K562 (cell line): ENCODE measurements at regions not wholly inside any gene's neighbourhood (a gene's known extent, or its start where the extent isn't known, plus 50 kb on each side); places are given as distances from the start of the nearest gene placed in this dataset.

Experiments used
- ATAC-seq: fragments of 200-7000 bp; cut with Tn5 transposase; 3 replicates; pipeline ENCODE4 v1.9.1; 2020; ENCODE audit warnings: moderate library complexity
- BruUV-seq: library from RNA; stranded (reverse); fragments of 400-500 nt; replicated peaks from 2 replicates; lab custom pipeline; 2021; lab: Mats Ljungman, UMichigan
- CTCF ChIA-PET: fragments of 300-600 bp; formaldehyde crosslinking; extraction: SDS; loops from one replicate; lab custom pipeline; 2021; ENCODE audit warnings: low intra/inter-chr PET ratio; lab: Yijun Ruan, JAX
- POLR2A ChIA-PET: fragments of 300-600, 350-650 bp; sonication (Branson Sonifier 250); formaldehyde crosslinking; extraction: SDS; loops from one replicate; lab custom pipeline; 2021; ENCODE audit warnings: antibody characterized with exemption, inconsistent platforms; lab: Yijun Ruan, JAX
- DNase-seq, 4 experiments: peaks; one replicate each; pipeline versions ENCODE4 v3.0.0 to v3.0.0-alpha.2; 2011 to 2018; ENCODE audit warnings: low spot score in 3 of 4, mixed read lengths in 3 of 4; ENCODE audit errors: extremely low read depth in 1 of 4
- FAIRE-seq: peaks from 2 replicates; lab custom pipeline; 2011; peaks lifted over from hg19 to GRCh38; lab: Jason Lieb, UNC
- H2AFZ ChIP-seq: 2 replicates; pipeline ENCODE4 v1.6.0; 2011; ENCODE audit warnings: low read depth, low read length, control low read depth, inconsistent platforms
- H3K27ac ChIP-seq: fragments of 200-600 bp; 3 replicates; pipeline ENCODE4 v1.8.0; 2011; ENCODE audit warnings: low read depth, mild to moderate bottlenecking, control low read depth, inconsistent platforms, low read length, moderate library complexity, mixed read lengths; ENCODE audit errors: extremely low read depth
- H3K27me3 ChIP-seq, 2 experiments: fragments of 300-600 bp in 1 of 2; 2 replicates in 1 of 2; 3 replicates in 1 of 2; pipeline versions ENCODE4 v1.6.0 to v1.8.0; 2011; ENCODE audit warnings: inconsistent platforms in 2 of 2, low read length in 2 of 2, mild to moderate bottlenecking in 1 of 2, mixed read lengths in 1 of 2, moderate library complexity in 1 of 2; ENCODE audit not compliant: control insufficient read depth in 2 of 2, insufficient read depth in 2 of 2
- H3K36me3 ChIP-seq: fragments of 300-600 bp; 3 replicates; pipeline ENCODE4 v1.8.0; 2011; ENCODE audit warnings: mild to moderate bottlenecking, low read length, inconsistent platforms; ENCODE audit not compliant: control insufficient read depth, insufficient read depth
- H3K4me1 ChIP-seq, 2 experiments: fragments of 200-600 bp in 1 of 2; replicated peaks in 1 of 2; 2 replicates in 1 of 2; 3 replicates in 1 of 2; pipeline versions ENCODE4 v1.5.1 to v1.8.0; 2011; ENCODE audit warnings: inconsistent platforms in 2 of 2, low read length in 2 of 2, mild to moderate bottlenecking in 1 of 2, mixed read lengths in 1 of 2, moderate library complexity in 1 of 2; ENCODE audit not compliant: control insufficient read depth in 2 of 2, insufficient read depth in 2 of 2
- H3K4me2 ChIP-seq: 2 replicates; pipeline ENCODE4 v1.6.1; 2011; ENCODE audit warnings: low read length, control low read depth, inconsistent platforms, mixed read lengths; ENCODE audit not compliant: insufficient read depth
- H3K4me3 ChIP-seq: fragments of 200-600 bp; sonication (generic), shearing (Covaris generic); 2 replicates; pipeline ENCODE4 v1.5.1; 2016; ENCODE audit warnings: control low read depth, inconsistent platforms
- H3K79me2 ChIP-seq: fragments of 200-600 bp; 3 replicates; pipeline ENCODE4 v1.8.0; 2011; ENCODE audit warnings: low read length, inconsistent platforms; ENCODE audit not compliant: control insufficient read depth, insufficient read depth
- H3K9ac ChIP-seq, 2 experiments: 2 replicates each; pipeline versions ENCODE4 v1.6.0 to v1.6.1; 2011; ENCODE audit warnings: low read depth in 2 of 2, low read length in 2 of 2, control low read depth in 1 of 2, inconsistent platforms in 1 of 2, mild to moderate bottlenecking in 1 of 2, mixed read lengths in 1 of 2; ENCODE audit not compliant: insufficient read depth in 1 of 2
- H3K9me1 ChIP-seq: one replicate; pipeline ENCODE4 v1.6.0; 2011; ENCODE audit warnings: inconsistent platforms, mild to moderate bottlenecking, low read length, moderate library complexity; ENCODE audit not compliant: control insufficient read depth, insufficient read depth
- H3K9me3 ChIP-seq: replicated peaks from 2 replicates; pipeline ENCODE4 v1.5.1; 2011; ENCODE audit warnings: low read depth, low read length, inconsistent platforms; ENCODE audit not compliant: control insufficient read depth, insufficient read depth
- H4K20me1 ChIP-seq: replicated peaks from 2 replicates; pipeline ENCODE4 v1.6.1; 2011; ENCODE audit warnings: low read length, inconsistent platforms, mixed read lengths; ENCODE audit not compliant: control insufficient read depth, insufficient read depth
- ETS2 ChIP-seq: IDR thresholded peaks from 2 replicates; pipeline ENCODE4 v1.6.1; 2016; ENCODE audit warnings: borderline replicate concordance, missing genetic modification characterization, mild to moderate bottlenecking, moderate library complexity, missing compliant biosample characterization; ENCODE audit not compliant: poor library complexity, severe bottlenecking
- MCM5 ChIP-seq: fragments of 450-650 bp; IDR thresholded peaks from 2 replicates; pipeline ENCODE4 v1.6.1; 2016; ENCODE audit warnings: low read depth
- NFRKB ChIP-seq: fragments of 450-650 bp; IDR thresholded peaks from 2 replicates; pipeline ENCODE4 v1.6.1; 2016; ENCODE audit warnings: low read depth
- PHF8 ChIP-seq: fragments of 200-600 bp; sonication (generic); IDR thresholded peaks from 2 replicates; pipeline ENCODE4 v1.6.1; 2012; ENCODE audit warnings: mixed run types, mild to moderate bottlenecking, inconsistent platforms, low read length, moderate library complexity, borderline replicate concordance
- PYGO2 ChIP-seq: fragments of 450-650 bp; IDR thresholded peaks from 2 replicates; pipeline ENCODE4 v1.6.1; 2016; ENCODE audit warnings: mild to moderate bottlenecking, missing genetic modification characterization, moderate library complexity, missing compliant biosample characterization
- ZNF134 ChIP-seq: fragments of 250-450 bp; sonication (Bioruptor Pico); conservative IDR thresholded peaks from 2 replicates; pipeline ENCODE4 v1.4.0; 2020
- WGBS: fragments of 100-300 bp; shearing (Covaris generic); methylation state at CpG from one replicate; pipeline ENCODE4 v1.1.6; 2016; ENCODE audit warnings: low coverage, mixed read lengths; ENCODE audit not compliant: insufficient coverage; ENCODE audit errors: missing lambda C conversion rate; 5-methylcytosine and 5-hydroxymethylcytosine counted together
- in situ Hi-C: fragments of 300-500 bp; cut with MboI; formaldehyde crosslinking; loops from 4 replicates; pipeline ENCODE4 v1.15.0; 2018; ENCODE audit warnings: inconsistent platforms, mixed read lengths
- intact Hi-C: fragments of 100-400 bp; cut with micrococcal nuclease; formaldehyde crosslinking; loops from 2 replicates; pipeline ENCODE4 v1.14.2; 2022
- TF ChIP-seq, protein P1 (sequence below): fragments of 450-650 bp; formaldehyde crosslinking; IDR thresholded peaks from 2 replicates; pipeline ENCODE4 v1.4.0; 2022; ENCODE audit warnings: missing genetic modification characterization
- TF ChIP-seq, protein P2 (sequence below): sonication (generic); formaldehyde crosslinking; IDR thresholded peaks from 2 replicates; pipeline ENCODE4 v1.8.0; 2022; ENCODE audit warnings: missing genetic modification reagents, mild to moderate bottlenecking, borderline replicate concordance
- TF ChIP-seq, protein P3 (sequence below): fragments of 250-450 bp; sonication (Bioruptor Pico); IDR thresholded peaks from 2 replicates; pipeline ENCODE4 v1.5.1; 2021; ENCODE audit warnings: mild to moderate bottlenecking
- TF ChIP-seq, protein P4 (sequence below), 2 experiments: IDR thresholded peaks in 1 of 2; conservative IDR thresholded peaks in 1 of 2; 2 replicates each; pipeline ENCODE4 v1.6.1; 2016; ENCODE audit warnings: low read depth in 2 of 2, mild to moderate bottlenecking in 1 of 2, missing compliant biosample characterization in 1 of 2, missing genetic modification characterization in 1 of 2, moderate library complexity in 1 of 2
- TF ChIP-seq, protein P5 (sequence below): sonication (generic); formaldehyde crosslinking; IDR thresholded peaks from 2 replicates; pipeline ENCODE4 v1.8.0; 2022; ENCODE audit warnings: missing genetic modification reagents, mild to moderate bottlenecking, borderline replicate concordance

DNA sequence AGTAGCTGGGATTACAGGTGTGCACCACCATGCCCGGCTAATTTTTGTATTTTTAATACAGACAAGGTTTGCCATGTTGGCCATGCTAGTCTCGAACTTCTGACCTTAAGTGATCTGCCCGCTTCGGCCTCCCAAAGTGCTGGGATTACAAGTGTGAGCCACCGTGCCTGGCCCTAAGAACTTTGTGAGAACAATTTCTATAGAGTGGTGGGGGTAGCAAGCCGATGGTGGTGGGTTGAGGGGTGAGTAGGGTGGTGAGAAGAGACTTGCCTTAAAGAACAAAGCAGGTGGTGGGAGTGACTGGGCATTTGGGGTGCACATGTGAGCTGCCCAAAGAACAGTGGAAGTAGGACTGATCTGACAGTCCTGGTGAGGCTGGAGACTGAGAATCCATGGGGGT lies 76.0 kb upstream of the ASB18 start:
- FAIRE-seq (no peak), ATAC-seq (no peak), DNase-seq (no peak)
- CTCF ChIA-PET = no interaction called here
- Histone ChIP-seq H2AFZ (no peak overlapping the region), H3K36me3 (no peaks in the 10 kb centered on the region), H3K27ac (no peak overlapping the region), H3K9me1 (no peaks in the 10 kb centered on the region), H3K9me3 (no peaks in the 10 kb centered on the region), H3K4me2 (no peak overlapping the region), H4K20me1 (no peaks in the 10 kb centered on the region), H3K79me2 (no peaks in the 10 kb centered on the region), H3K4me3 (no peak overlapping the region), H3K9ac (no peak overlapping the region), H3K27me3 (peaks cover 0 to 33% of the 10 kb centered on the region in 2 experiments; a peak in 3 of 5 replicates)
- in situ Hi-C loops = loop anchor here (10.0 kb wide), 1 partner anchor 715 kb away; no protein-coding TSS in a partner anchor
- POLR2A ChIA-PET = no interaction called here
- intact Hi-C loops = no loop called here
- BruUV-seq = no TSS peak
- WGBS = 0% methylated on average over 6 of the region's 6 CpGs
- TF ChIP-seq NFRKB (no peak), ETS2 (no peak), ZNF134 (CRISPR knock-in tag) (no peak), PHF8 (no peak), MCM5 (no peak), PYGO2 (tag) (no peak)
- TF ChIP-seq, protein P1, sequence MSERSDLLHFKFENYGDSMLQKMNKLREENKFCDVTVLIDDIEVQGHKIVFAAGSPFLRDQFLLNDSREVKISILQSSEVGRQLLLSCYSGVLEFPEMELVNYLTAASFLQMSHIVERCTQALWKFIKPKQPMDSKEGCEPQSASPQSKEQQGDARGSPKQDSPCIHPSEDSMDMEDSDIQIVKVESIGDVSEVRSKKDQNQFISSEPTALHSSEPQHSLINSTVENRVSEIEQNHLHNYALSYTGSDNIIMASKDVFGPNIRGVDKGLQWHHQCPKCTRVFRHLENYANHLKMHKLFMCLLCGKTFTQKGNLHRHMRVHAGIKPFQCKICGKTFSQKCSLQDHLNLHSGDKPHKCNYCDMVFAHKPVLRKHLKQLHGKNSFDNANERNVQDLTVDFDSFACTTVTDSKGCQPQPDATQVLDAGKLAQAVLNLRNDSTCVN (CRISPR knock-in tag) = no peak
- TF ChIP-seq, protein P2, sequence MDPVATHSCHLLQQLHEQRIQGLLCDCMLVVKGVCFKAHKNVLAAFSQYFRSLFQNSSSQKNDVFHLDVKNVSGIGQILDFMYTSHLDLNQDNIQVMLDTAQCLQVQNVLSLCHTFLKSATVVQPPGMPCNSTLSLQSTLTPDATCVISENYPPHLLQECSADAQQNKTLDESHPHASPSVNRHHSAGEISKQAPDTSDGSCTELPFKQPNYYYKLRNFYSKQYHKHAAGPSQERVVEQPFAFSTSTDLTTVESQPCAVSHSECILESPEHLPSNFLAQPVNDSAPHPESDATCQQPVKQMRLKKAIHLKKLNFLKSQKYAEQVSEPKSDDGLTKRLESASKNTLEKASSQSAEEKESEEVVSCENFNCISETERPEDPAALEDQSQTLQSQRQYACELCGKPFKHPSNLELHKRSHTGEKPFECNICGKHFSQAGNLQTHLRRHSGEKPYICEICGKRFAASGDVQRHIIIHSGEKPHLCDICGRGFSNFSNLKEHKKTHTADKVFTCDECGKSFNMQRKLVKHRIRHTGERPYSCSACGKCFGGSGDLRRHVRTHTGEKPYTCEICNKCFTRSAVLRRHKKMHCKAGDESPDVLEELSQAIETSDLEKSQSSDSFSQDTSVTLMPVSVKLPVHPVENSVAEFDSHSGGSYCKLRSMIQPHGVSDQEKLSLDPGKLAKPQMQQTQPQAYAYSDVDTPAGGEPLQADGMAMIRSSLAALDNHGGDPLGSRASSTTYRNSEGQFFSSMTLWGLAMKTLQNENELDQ = no peak
- TF ChIP-seq, protein P3, sequence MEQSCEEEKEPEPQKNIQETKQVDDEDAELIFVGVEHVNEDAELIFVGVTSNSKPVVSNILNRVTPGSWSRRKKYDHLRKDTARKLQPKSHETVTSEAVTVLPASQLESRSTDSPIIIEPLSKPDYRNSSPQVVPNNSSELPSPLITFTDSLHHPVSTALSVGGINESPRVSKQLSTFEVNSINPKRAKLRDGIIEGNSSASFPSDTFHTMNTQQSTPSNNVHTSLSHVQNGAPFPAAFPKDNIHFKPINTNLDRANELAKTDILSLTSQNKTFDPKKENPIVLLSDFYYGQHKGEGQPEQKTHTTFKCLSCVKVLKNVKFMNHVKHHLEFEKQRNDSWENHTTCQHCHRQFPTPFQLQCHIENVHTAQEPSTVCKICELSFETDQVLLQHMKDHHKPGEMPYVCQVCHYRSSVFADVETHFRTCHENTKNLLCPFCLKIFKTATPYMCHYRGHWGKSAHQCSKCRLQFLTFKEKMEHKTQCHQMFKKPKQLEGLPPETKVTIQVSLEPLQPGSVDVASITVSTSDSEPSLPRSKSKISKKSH (CRISPR knock-in tag) = no peak
- TF ChIP-seq, protein P4, sequence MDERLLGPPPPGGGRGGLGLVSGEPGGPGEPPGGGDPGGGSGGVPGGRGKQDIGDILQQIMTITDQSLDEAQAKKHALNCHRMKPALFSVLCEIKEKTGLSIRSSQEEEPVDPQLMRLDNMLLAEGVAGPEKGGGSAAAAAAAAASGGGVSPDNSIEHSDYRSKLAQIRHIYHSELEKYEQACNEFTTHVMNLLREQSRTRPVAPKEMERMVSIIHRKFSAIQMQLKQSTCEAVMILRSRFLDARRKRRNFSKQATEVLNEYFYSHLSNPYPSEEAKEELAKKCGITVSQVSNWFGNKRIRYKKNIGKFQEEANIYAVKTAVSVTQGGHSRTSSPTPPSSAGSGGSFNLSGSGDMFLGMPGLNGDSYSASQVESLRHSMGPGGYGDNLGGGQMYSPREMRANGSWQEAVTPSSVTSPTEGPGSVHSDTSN (CRISPR knock-in tag; IDR thresholded peaks at IDR 0.05; ENCODE audit: low read depth) = no peak
- TF ChIP-seq, protein P4 (tag; conservative IDR thresholded peaks at IDR 0.05; ENCODE audit: low read depth) = no peak
- TF ChIP-seq, protein P5, sequence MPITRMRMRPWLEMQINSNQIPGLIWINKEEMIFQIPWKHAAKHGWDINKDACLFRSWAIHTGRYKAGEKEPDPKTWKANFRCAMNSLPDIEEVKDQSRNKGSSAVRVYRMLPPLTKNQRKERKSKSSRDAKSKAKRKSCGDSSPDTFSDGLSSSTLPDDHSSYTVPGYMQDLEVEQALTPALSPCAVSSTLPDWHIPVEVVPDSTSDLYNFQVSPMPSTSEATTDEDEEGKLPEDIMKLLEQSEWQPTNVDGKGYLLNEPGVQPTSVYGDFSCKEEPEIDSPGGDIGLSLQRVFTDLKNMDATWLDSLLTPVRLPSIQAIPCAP (CRISPR knock-in tag) = no peak
- TF ChIP-seq, all 486 proteins: peak for 0
- no peaks in the 10 kb centered on the region for H3K4me1 ChIP-seq
